ENCODE measurements at regions not wholly inside any gene's neighbourhood (a gene's known extent, or its start where the extent isn't known, plus 50 kb on each side); places are given as distances from the start of the nearest gene placed in this dataset.

- TF ChIP-seq, protein P1, sequence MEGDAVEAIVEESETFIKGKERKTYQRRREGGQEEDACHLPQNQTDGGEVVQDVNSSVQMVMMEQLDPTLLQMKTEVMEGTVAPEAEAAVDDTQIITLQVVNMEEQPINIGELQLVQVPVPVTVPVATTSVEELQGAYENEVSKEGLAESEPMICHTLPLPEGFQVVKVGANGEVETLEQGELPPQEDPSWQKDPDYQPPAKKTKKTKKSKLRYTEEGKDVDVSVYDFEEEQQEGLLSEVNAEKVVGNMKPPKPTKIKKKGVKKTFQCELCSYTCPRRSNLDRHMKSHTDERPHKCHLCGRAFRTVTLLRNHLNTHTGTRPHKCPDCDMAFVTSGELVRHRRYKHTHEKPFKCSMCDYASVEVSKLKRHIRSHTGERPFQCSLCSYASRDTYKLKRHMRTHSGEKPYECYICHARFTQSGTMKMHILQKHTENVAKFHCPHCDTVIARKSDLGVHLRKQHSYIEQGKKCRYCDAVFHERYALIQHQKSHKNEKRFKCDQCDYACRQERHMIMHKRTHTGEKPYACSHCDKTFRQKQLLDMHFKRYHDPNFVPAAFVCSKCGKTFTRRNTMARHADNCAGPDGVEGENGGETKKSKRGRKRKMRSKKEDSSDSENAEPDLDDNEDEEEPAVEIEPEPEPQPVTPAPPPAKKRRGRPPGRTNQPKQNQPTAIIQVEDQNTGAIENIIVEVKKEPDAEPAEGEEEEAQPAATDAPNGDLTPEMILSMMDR (IDR thresholded peaks at IDR 0.05) = no peak
- no peak for TF ChIP-seq POLR2A (IDR thresholded peaks at IDR 0.05)
- TF ChIP-seq EP300 (IDR thresholded peaks at IDR 0.05) = no peak
These were observed 267.4 kb upstream of the GADL1 start for GRCh38 chr3:31161889-31162288.
